GM19468 (cell line): ENCODE measurements at regions not wholly inside any gene's neighbourhood (a gene's known extent, or its start where the extent isn't known, plus 50 kb on each side); places are given as distances from the start of the nearest gene placed in this dataset.
"Not testable (repeated sequence)": the region's sequence is repeated elsewhere in the genome, so short reads cannot be mapped to it uniquely, and the experiment has no call there.

Experiments
- ATAC-seq: cut with Tn5 transposase; IDR thresholded peaks from one replicate; pipeline ENCODE4 v1.9.1; 2021; ENCODE audit warnings: mild to moderate bottlenecking, moderate library complexity, moderate number of reproducible peaks; ENCODE audit not compliant: unreplicated experiment; ENCODE audit errors: extremely low read depth

- no peak for ATAC-seq
These were observed 827.0 kb downstream of the C12orf50 start for GRCh38 chr12:87202189-87202588.

- ATAC-seq: no peak
These were observed 827.6 kb downstream of the C12orf50 start for GRCh38 chr12:87201598-87201997.

GRCh38 chr12:87200289-87200979 lies 828.8 kb downstream of the C12orf50 start:
- no peak for ATAC-seq

- ATAC-seq: no peak
These were observed 831.0 kb downstream of the C12orf50 start for GRCh38 chr12:87198181-87198580.

- no peak for ATAC-seq
These were observed 832.9 kb downstream of the C12orf50 start for GRCh38 chr12:87196321-87196720.

- ATAC-seq: not testable (repeated sequence)
These were observed 834.8 kb downstream of the C12orf50 start for GRCh38 chr12:87194389-87194788.

GRCh38 chr12:87185367-87185766 lies 843.8 kb downstream of the C12orf50 start:
- no peak for ATAC-seq

GRCh38 chr12:87182696-87183233 lies 846.4 kb downstream of the C12orf50 start:
- ATAC-seq: no peak

GRCh38 chr12:87171356-87171755 lies 857.8 kb downstream of the C12orf50 start:
- ATAC-seq: no peak

- no peak for ATAC-seq
These were observed 860.2 kb downstream of the C12orf50 start for GRCh38 chr12:87169010-87169409.

- no peak for ATAC-seq
These were observed 863.3 kb downstream of the C12orf50 start for GRCh38 chr12:87165733-87166375.

GRCh38 chr12:87163122-87163521 lies 866.1 kb downstream of the C12orf50 start:
- no peak for ATAC-seq

- ATAC-seq: no peak
These were observed 868.2 kb downstream of the C12orf50 start for GRCh38 chr12:87160848-87161601.

GRCh38 chr12:87157791-87158190 lies 871.4 kb downstream of the C12orf50 start:
- no peak for ATAC-seq

GRCh38 chr12:87155621-87156020 lies 873.6 kb downstream of the C12orf50 start:
- no peak for ATAC-seq

- no peak for ATAC-seq
These were observed 876.2 kb downstream of the C12orf50 start for GRCh38 chr12:87152841-87153528.

GRCh38 chr12:87152075-87152474 lies 877.1 kb downstream of the C12orf50 start:
- no peak for ATAC-seq

- no peak for ATAC-seq
These were observed 878.1 kb downstream of the C12orf50 start for GRCh38 chr12:87150969-87151662.

- ATAC-seq: no peak
These were observed 886.2 kb upstream of the MGAT4C start for GRCh38 chr12:87142342-87142741.

- ATAC-seq: no peak
These were observed 884.9 kb upstream of the MGAT4C start for GRCh38 chr12:87141091-87141490.
